ENCODE measurements at regions not wholly inside any gene's neighbourhood (a gene's known extent, or its start where the extent isn't known, plus 50 kb on each side); places are given as distances from the start of the nearest gene placed in this dataset.

DNA sequence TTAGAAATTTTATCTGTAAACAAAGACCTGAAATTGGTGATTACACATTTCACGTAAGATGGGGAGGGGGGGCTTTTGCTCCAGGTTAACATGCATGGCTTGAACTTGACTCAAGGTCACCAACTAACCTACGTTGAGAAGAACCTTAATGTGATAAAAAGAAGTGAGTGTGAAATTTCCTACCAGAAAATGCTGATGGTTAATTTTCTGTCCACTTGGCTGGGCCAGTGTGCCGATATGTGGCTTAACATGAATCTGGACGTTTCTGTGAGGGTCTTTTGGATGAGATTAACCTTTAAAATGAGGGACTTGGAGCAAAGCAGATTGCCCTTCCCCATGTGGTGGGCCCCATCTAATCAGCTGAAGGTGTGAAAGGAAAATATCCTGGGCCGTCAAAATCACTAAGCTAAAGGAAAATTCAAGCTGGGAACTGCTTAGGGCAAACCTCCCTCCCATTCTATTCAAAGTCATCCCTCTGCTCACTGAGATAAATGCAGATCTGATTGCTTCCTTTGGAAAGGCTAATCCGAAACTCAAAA is 107.3 kb upstream of the ENPP6 start (continued):
- TF ChIP-seq ZC3H8 (IDR thresholded peaks at IDR 0.05), result no peak

DNA sequence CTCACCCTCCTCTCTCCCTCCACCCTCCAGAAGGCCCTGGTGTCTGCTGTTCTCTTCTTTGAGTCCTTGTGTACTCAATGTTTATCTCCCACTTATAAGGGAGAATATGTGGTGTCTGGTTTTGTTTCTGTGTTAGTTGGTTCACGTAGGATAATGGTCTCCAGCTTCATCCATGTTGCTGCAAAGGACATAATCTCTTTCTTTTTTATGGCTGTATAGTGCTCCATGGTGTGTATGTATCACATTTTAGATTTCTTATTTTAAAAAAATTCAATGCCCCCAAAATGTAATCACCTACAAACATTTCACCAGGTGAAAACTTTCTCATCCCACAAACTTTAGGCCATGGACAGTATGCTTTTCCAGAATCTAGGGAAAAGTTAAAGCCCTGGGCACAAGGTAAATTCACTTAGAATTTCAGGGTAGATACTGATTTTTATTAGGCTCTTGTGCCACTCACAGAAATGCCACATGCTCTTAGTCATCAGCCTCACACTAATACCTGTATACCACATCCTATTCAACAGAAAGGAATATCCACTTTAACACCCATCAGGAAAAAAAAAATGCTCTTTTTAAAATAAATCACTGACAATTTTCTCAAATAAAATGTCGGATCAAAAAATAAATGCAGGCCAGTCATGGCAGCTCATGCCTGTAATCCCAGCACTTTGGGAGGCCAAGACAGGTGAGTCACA is 104.8 kb upstream of the ENPP6 start:
- CTCF ChIA-PET (ENCODE audit: low intra/inter-chr PET ratio), result no interaction called here
- intact Hi-C loops (cut with micrococcal nuclease), result no loop called here
- Histone ChIP-seq H3K27me3 (ENCODE audit: control insufficient read depth in 2 of 2, insufficient read depth in 2 of 2, low read length in 2 of 2) (no peaks in the 10 kb centered on the region), H3K4me1 (replicated peaks in 1 of 2; ENCODE audit: control insufficient read depth in 2 of 2, insufficient read depth in 2 of 2, low read length in 2 of 2) (no peaks in the 10 kb centered on the region), H3K9me1 (ENCODE audit: control insufficient read depth, insufficient read depth, low read length) (no peaks in the 10 kb centered on the region), H3K9me3 (replicated peaks; ENCODE audit: control insufficient read depth, insufficient read depth, low read depth, low read length) (no peaks in the 10 kb centered on the region), H3K27ac (ENCODE audit: extremely low read depth, low read depth, low read length) (no peak overlapping the region), H3K4me2 (ENCODE audit: insufficient read depth, low read length) (no peak overlapping the region), H3K79me2 (ENCODE audit: control insufficient read depth, insufficient read depth, low read length) (no peaks in the 10 kb centered on the region), H2AFZ (ENCODE audit: low read depth, low read length) (no peak overlapping the region), H3K4me3 (no peak overlapping the region), H4K20me1 (replicated peaks; ENCODE audit: control insufficient read depth, insufficient read depth, low read length) (no peaks in the 10 kb centered on the region), H3K36me3 (ENCODE audit: control insufficient read depth, insufficient read depth, low read length) (no peaks in the 10 kb centered on the region), H3K9ac (ENCODE audit: insufficient read depth in 1 of 2, low read depth in 2 of 2, low read length in 2 of 2) (no peak overlapping the region)
- in situ Hi-C loops (cut with MboI), result no loop called here
- POLR2A ChIA-PET, result no interaction called here
- BruUV-seq (replicated peaks), result no TSS peak
- 25% methylated on average over 2 of the region's 2 CpGs for WGBS (ENCODE audit: insufficient coverage, low coverage, missing lambda C conversion rate)
- FAIRE-seq (no peak), ATAC-seq (no peak), DNase-seq (ENCODE audit: extremely low read depth in 1 of 4, low spot score in 3 of 4) (no peak)
- TF ChIP-seq ZNF146 (CRISPR knock-in tag; IDR thresholded peaks at IDR 0.05; ENCODE audit: unreplicated experiment) (peak; percentile 75), ZNF76 (CRISPR knock-in tag; IDR thresholded peaks at IDR 0.05; ENCODE audit: borderline replicate concordance) (no peak), ZNF384 (IDR thresholded peaks at IDR 0.05; ENCODE audit: low read depth, low read length) (no peak)

DNA sequence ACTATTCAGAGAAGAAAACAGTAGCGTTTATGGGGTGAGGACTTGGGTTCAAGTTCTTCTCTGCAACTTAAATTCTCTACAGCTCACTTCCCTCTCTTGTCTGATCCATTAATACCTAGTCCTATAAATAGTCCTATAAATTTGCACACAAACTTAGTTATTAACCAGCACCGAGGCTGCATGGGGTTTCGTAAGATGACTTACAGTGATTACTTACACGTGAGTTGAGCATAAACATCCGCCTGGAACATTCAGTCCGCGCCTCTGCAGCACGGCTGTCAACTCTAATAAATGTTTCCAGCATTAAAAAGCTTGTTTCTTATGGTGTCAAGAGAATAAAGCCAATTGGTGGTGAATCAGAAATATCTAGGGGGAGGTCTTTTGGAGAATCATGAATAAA is 103.0 kb upstream of the ENPP6 start:
- ChIA-PET POLR2A (interaction anchor here (0.6 kb wide), 2 partner anchors 14 to 23 kb away, joined by 3 to 4 read pairs; no protein-coding TSS in a partner anchor), CTCF (ENCODE audit: low intra/inter-chr PET ratio) (no interaction called here)
- no peak for ATAC-seq
- TF ChIP-seq JUN (IDR thresholded peaks at IDR 0.05; ENCODE audit: borderline replicate concordance, low read depth, low read length) (no peak), JUN (CRISPR knock-in tag; IDR thresholded peaks at IDR 0.05; ENCODE audit: borderline replicate concordance) (no peak), KAT2B (IDR thresholded peaks at IDR 0.05; ENCODE audit: low read depth, low read length) (no peak), SIN3B (IDR thresholded peaks at IDR 0.05; ENCODE audit: low read depth) (no peak), MAFG (tag; conservative IDR thresholded peaks at IDR 0.05) (no peak), ZNF445 (CRISPR knock-in tag; IDR thresholded peaks at IDR 0.05; ENCODE audit: low read depth) (no peak), SMARCE1 (IDR thresholded peaks at IDR 0.05) (no peak), FOXA3 (CRISPR knock-in tag; conservative IDR thresholded peaks at IDR 0.05 in 1 of 2, IDR thresholded peaks at IDR 0.05 in 1 of 2) (no peak), ATF7 (IDR thresholded peaks at IDR 0.05) (no peak), PHB2 (IDR thresholded peaks at IDR 0.05; ENCODE audit: low read depth) (no peak), FOXP1 (CRISPR knock-in tag; IDR thresholded peaks at IDR 0.05) (no peak), CBX8 (IDR thresholded peaks at IDR 0.05; ENCODE audit: borderline replicate concordance, extremely low read depth, low read depth, low read length, poor library complexity, severe bottlenecking) (no peak), DPF2 (IDR thresholded peaks at IDR 0.05) (no peak)

More for the DNA sequence above, 103.0 kb upstream of the ENPP6 start:
- BruUV-seq (replicated peaks), result no TSS peak
- Histone ChIP-seq H3K27me3 (ENCODE audit: control insufficient read depth in 2 of 2, insufficient read depth in 2 of 2, low read length in 2 of 2) (no peaks in the 10 kb centered on the region), H2AFZ (ENCODE audit: low read depth, low read length) (peak overlapping the region; percentile 61), H3K4me3 (no peak overlapping the region), H3K4me2 (ENCODE audit: insufficient read depth, low read length) (no peak overlapping the region), H3K9me3 (replicated peaks; ENCODE audit: control insufficient read depth, insufficient read depth, low read depth, low read length) (no peaks in the 10 kb centered on the region), H3K9ac (ENCODE audit: insufficient read depth in 1 of 2, low read depth in 2 of 2, low read length in 2 of 2) (no peak overlapping the region), H3K4me1 (replicated peaks in 1 of 2; ENCODE audit: control insufficient read depth in 2 of 2, insufficient read depth in 2 of 2, low read length in 2 of 2) (no peaks in the 10 kb centered on the region), H4K20me1 (replicated peaks; ENCODE audit: control insufficient read depth, insufficient read depth, low read length) (no peaks in the 10 kb centered on the region), H3K79me2 (ENCODE audit: control insufficient read depth, insufficient read depth, low read length) (no peaks in the 10 kb centered on the region), H3K36me3 (ENCODE audit: control insufficient read depth, insufficient read depth, low read length) (no peaks in the 10 kb centered on the region), H3K27ac (ENCODE audit: extremely low read depth, low read depth, low read length) (no peak overlapping the region), H3K9me1 (ENCODE audit: control insufficient read depth, insufficient read depth, low read length) (no peaks in the 10 kb centered on the region)
- no peak for DNase-seq (ENCODE audit: extremely low read depth in 1 of 4, low spot score in 3 of 4)
- WGBS (ENCODE audit: insufficient coverage, low coverage, missing lambda C conversion rate), result 57% methylated on average over 8 of the region's 8 CpGs
- in situ Hi-C loops (cut with MboI), result no loop called here
- intact Hi-C loops (cut with micrococcal nuclease), result no loop called here
- FAIRE-seq, result no peak

Data from K562 (cell line).